DND-41 (cell line): ENCODE measurements at regions not wholly inside any gene's neighbourhood (a gene's known extent, or its start where the extent isn't known, plus 50 kb on each side); places are given as distances from the start of the nearest gene placed in this dataset.
"Not testable (repeated sequence)": the region's sequence is repeated elsewhere in the genome, so short reads cannot be mapped to it uniquely, and the experiment has no call there.

Experiments
- ATAC-seq: fragments of 200-7000 bp; cut with Tn5 transposase; 3 replicates; pipeline ENCODE4 v1.9.1; 2021; ENCODE audit warnings: low read depth; ENCODE audit not compliant: insufficient read depth
- DNase-seq: peaks from one replicate; pipeline ENCODE4 v3.0.0-alpha.2; 2020
- H2AFZ ChIP-seq: 2 replicates; pipeline ENCODE4 v1.6.0; 2012; ENCODE audit warnings: low read depth, low read length
- H3K27ac ChIP-seq: 2 replicates; pipeline ENCODE4 v1.5.1; 2012; ENCODE audit warnings: low read length, inconsistent platforms
- H3K27me3 ChIP-seq: fragments of 200-600 bp; sonication (generic); 2 replicates; pipeline ENCODE4 v1.6.0; 2012; ENCODE audit warnings: low read length, mild to moderate bottlenecking, inconsistent platforms; ENCODE audit not compliant: insufficient read depth, poor library complexity
- H3K36me3 ChIP-seq: 2 replicates; pipeline ENCODE4 v1.5.1; 2012; ENCODE audit warnings: low read length, inconsistent platforms; ENCODE audit not compliant: insufficient read depth
- H3K4me1 ChIP-seq: 2 replicates; pipeline ENCODE4 v1.5.1; 2012; ENCODE audit warnings: mild to moderate bottlenecking, low read length; ENCODE audit not compliant: insufficient read depth
- H3K4me2 ChIP-seq: 2 replicates; pipeline ENCODE4 v1.6.0; 2012; ENCODE audit warnings: mild to moderate bottlenecking, moderate library complexity, low read length, inconsistent platforms; ENCODE audit not compliant: insufficient read depth
- H3K4me3 ChIP-seq, 2 experiments: fragments of 200-600 bp in 1 of 2; shearing (Covaris generic) in 1 of 2; 2 replicates each; pipeline ENCODE4 v1.5.1; 2012 to 2016; ENCODE audit warnings: inconsistent platforms in 2 of 2, low read length in 2 of 2, mild to moderate bottlenecking in 2 of 2, low read depth in 1 of 2, moderate library complexity in 1 of 2
- H3K79me2 ChIP-seq: 2 replicates; pipeline ENCODE4 v1.6.0; 2012; ENCODE audit warnings: low read length, inconsistent platforms; ENCODE audit not compliant: insufficient read depth
- H3K9ac ChIP-seq: 2 replicates; pipeline ENCODE4 v1.6.0; 2012; ENCODE audit warnings: low read depth, mild to moderate bottlenecking, inconsistent platforms, low read length, moderate library complexity
- H3K9me3 ChIP-seq: 2 replicates; pipeline ENCODE4 v1.5.1; 2012; ENCODE audit warnings: low read length, moderate library complexity, mild to moderate bottlenecking, inconsistent platforms; ENCODE audit not compliant: insufficient read depth, severe bottlenecking
- H4K20me1 ChIP-seq: 2 replicates; pipeline ENCODE4 v1.6.0; 2012; ENCODE audit warnings: low read length; ENCODE audit not compliant: insufficient read depth

DNA sequence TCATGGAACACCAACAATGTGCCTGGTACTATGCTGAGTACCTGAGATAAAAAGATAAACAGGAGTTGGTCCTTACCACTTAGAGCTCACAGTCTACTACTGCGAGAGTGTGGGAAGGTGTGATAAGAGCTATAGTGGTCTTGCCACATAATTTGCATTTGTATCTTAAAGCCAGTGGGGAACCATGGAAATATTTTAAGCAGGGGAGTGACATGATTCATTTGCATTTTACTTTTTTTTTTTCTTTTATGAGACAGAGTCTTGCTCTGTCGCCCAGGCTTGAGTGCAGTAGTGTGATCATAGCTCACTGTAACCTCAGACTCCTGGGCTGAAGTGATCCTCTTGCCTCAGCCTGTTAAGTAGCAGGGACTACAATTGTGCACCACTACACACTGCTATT is 54.2 kb upstream of the FAM72C start:
- H2AFZ ChIP-seq, H3K4me2 ChIP-seq, H4K20me1 ChIP-seq, H3K27me3 ChIP-seq, H3K9me3 ChIP-seq, H3K4me1 ChIP-seq, DNase-seq, H3K9ac ChIP-seq, H3K27ac ChIP-seq, H3K79me2 ChIP-seq, ATAC-seq, H3K36me3 ChIP-seq, H3K4me3 ChIP-seq: not testable (repeated sequence)

DNA sequence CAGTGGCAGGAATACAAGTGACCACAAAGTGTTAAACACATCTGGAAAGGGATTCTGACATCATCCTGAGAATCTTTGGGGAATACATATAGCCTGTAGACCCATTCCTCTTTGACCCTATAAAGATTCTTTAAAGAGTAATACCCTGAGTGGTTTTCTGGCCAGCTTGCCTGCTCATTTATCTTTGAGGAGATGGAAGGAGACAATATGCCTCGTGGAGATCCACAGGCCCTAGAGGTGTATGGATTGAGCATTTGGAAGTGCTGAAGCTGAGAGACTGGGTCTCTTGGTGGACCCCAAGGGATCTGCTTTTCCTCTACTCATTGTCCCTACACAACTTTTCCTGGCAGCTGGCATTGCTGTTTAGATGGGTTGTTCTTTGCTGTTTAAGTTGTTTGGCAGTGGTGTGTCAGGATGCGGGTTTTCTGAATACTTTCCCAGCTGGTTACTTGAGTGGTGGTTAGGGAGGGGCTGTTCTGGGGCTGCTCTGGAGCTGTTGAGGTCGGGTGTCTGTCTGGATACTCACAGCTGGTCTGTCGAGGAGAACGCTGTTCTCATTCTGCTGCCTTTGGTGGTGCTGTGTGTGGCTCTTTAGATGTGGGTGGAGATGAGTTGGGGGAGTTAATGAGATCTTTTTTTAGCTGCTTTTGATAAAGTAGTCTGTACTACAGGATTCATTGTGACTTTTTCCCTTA is 50.1 kb upstream of the FAM72C start:
- H3K27ac ChIP-seq, H3K79me2 ChIP-seq, H2AFZ ChIP-seq, H3K9me3 ChIP-seq, H4K20me1 ChIP-seq, H3K9ac ChIP-seq, H3K36me3 ChIP-seq, H3K4me2 ChIP-seq, H3K4me3 ChIP-seq, H3K4me1 ChIP-seq, H3K27me3 ChIP-seq: not testable (repeated sequence)
- DNase-seq (peak; percentile 1), ATAC-seq (peak; percentile 91)
